MM.1S (cell line): ENCODE measurements at regions not wholly inside any gene's neighbourhood (a gene's known extent, or its start where the extent isn't known, plus 50 kb on each side); places are given as distances from the start of the nearest gene placed in this dataset.

Experiments
- DNase-seq: peaks from one replicate; pipeline ENCODE4 v3.0.0-alpha.2; 2015
- H2AFZ ChIP-seq: fragments of 300-600 bp; sonication (generic); 2 replicates; pipeline ENCODE4 v1.6.0; 2016; ENCODE audit warnings: antibody characterized with exemption, low read length
- H3F3A ChIP-seq: fragments of 300-600 bp; sonication (generic); 2 replicates; pipeline ENCODE4 v1.6.1; 2016; ENCODE audit warnings: mild to moderate bottlenecking, antibody characterized with exemption, low read length, moderate library complexity, mixed read lengths; ENCODE audit not compliant: insufficient read depth
- H3K27ac ChIP-seq: fragments of 300-600 bp; sonication (generic); 2 replicates; pipeline ENCODE4 v1.5.1; 2016; ENCODE audit warnings: mild to moderate bottlenecking, low read length
- H3K27me3 ChIP-seq: fragments of 300-600 bp; sonication (generic); replicated peaks from 2 replicates; pipeline ENCODE4 v1.6.0; 2016; ENCODE audit warnings: low read length; ENCODE audit not compliant: insufficient read depth
- H3K36me3 ChIP-seq: fragments of 300-600 bp; sonication (generic); replicated peaks from 2 replicates; pipeline ENCODE4 v1.6.1; 2016; ENCODE audit warnings: mild to moderate bottlenecking, low read length, mixed read lengths; ENCODE audit not compliant: insufficient read depth
- H3K4me1 ChIP-seq: fragments of 300-600 bp; sonication (generic); 2 replicates; pipeline ENCODE4 v1.6.1; 2016; ENCODE audit warnings: low read length, mixed read lengths
- H3K4me2 ChIP-seq: fragments of 300-600 bp; sonication (generic); 2 replicates; pipeline ENCODE4 v1.6.0; 2016; ENCODE audit warnings: low read depth, low read length
- H3K4me3 ChIP-seq: fragments of 300-600 bp; sonication (generic); 2 replicates; pipeline ENCODE4 v1.5.1; 2016; ENCODE audit warnings: low read length, mixed read lengths
- H3K79me2 ChIP-seq: fragments of 300-600 bp; sonication (generic); 2 replicates; pipeline ENCODE4 v1.6.1; 2016; ENCODE audit warnings: mixed run types, low read length, mixed read lengths
- H3K9ac ChIP-seq: fragments of 300-600 bp; sonication (generic); 2 replicates; pipeline ENCODE4 v1.6.1; 2016; ENCODE audit warnings: low read length, mixed read lengths
- H3K9me2 ChIP-seq: fragments of 300-600 bp; sonication (generic); replicated peaks from 2 replicates; pipeline ENCODE4 v1.6.1; 2016; ENCODE audit warnings: mild to moderate bottlenecking, low read length, mixed read lengths; ENCODE audit not compliant: insufficient read depth
- H3K9me3 ChIP-seq: fragments of 300-600 bp; sonication (generic); replicated peaks from 2 replicates; pipeline ENCODE4 v1.6.1; 2016; ENCODE audit warnings: mild to moderate bottlenecking, low read length, mixed read lengths; ENCODE audit not compliant: insufficient read depth
- H4K20me1 ChIP-seq: fragments of 300-600 bp; sonication (generic); 2 replicates; pipeline ENCODE4 v1.6.1; 2016; ENCODE audit warnings: mild to moderate bottlenecking, low read length, moderate library complexity, mixed read lengths; ENCODE audit not compliant: insufficient read depth
- CTCF ChIP-seq: fragments of 300-600 bp; sonication (generic); IDR thresholded peaks from 2 replicates; pipeline ENCODE4 v1.5.1; 2016; ENCODE audit warnings: antibody characterized with exemption, low read length, mixed read lengths
- EZH2 ChIP-seq: fragments of 300-600 bp; sonication (generic); optimal IDR thresholded peaks from 2 replicates; pipeline ENCODE3; 2017; ENCODE audit warnings: low read depth, mild to moderate bottlenecking, antibody characterized with exemption, low read length, mixed read lengths
- EZH2phosphoT487 ChIP-seq: fragments of 300-600 bp; sonication (generic); IDR thresholded peaks from 2 replicates; pipeline ENCODE4 v1.6.1; 2018; ENCODE audit warnings: antibody characterized with exemption, low read length

- Histone ChIP-seq H3K27ac (no peak overlapping the region), H3K9ac (no peak overlapping the region), H4K20me1 (no peaks in the 10 kb centered on the region), H3K27me3 (no peaks in the 10 kb centered on the region), H3K9me3 (no peaks in the 10 kb centered on the region), H3K4me3 (no peak overlapping the region), H3K79me2 (no peaks in the 10 kb centered on the region), H2AFZ (no peak overlapping the region), H3F3A (no peaks in the 10 kb centered on the region), H3K4me2 (no peak overlapping the region), H3K36me3 (no peaks in the 10 kb centered on the region), H3K9me2 (no peaks in the 10 kb centered on the region), H3K4me1 (no peaks in the 10 kb centered on the region)
- no peak for DNase-seq
- TF ChIP-seq EZH2 (no peak), EZH2phosphoT487 (no peak)
Measured at GRCh38 chr1:90488451-90488850, 228.7 kb downstream of the BARHL2 start.

GRCh38 chr1:90486996-90487395 is 230.1 kb downstream of the BARHL2 start:
- no peaks in the 10 kb centered on the region for H3K27me3 ChIP-seq
- H3K9me2 ChIP-seq, result no peaks in the 10 kb centered on the region
- no peak overlapping the region for H3K27ac ChIP-seq
- H3K79me2 ChIP-seq, result no peaks in the 10 kb centered on the region
- H3K4me1 ChIP-seq, result no peaks in the 10 kb centered on the region
- no peaks in the 10 kb centered on the region for H3F3A ChIP-seq
- H4K20me1 ChIP-seq, result no peaks in the 10 kb centered on the region
- TF ChIP-seq EZH2phosphoT487 (no peak), CTCF (no peak), EZH2 (no peak)
- no peaks in the 10 kb centered on the region for H3K36me3 ChIP-seq
- no peak overlapping the region for H3K9ac ChIP-seq
- no peak overlapping the region for H3K4me2 ChIP-seq
- H3K4me3 ChIP-seq, result no peak overlapping the region
- H2AFZ ChIP-seq, result no peak overlapping the region
- no peaks in the 10 kb centered on the region for H3K9me3 ChIP-seq
- DNase-seq, result no peak

- DNase-seq, result no peak
- H3K4me3 ChIP-seq, result no peak overlapping the region
- H3K36me3 ChIP-seq, result no peaks in the 10 kb centered on the region
- no peaks in the 10 kb centered on the region for H3F3A ChIP-seq
- H3K9me2 ChIP-seq, result no peaks in the 10 kb centered on the region
- H3K79me2 ChIP-seq, result no peaks in the 10 kb centered on the region
- no peaks in the 10 kb centered on the region for H3K27me3 ChIP-seq
- no peaks in the 10 kb centered on the region for H3K9me3 ChIP-seq
- H3K4me1 ChIP-seq, result no peaks in the 10 kb centered on the region
- H3K9ac ChIP-seq, result no peak overlapping the region
- H2AFZ ChIP-seq, result no peak overlapping the region
- no peak overlapping the region for H3K27ac ChIP-seq
- no peaks in the 10 kb centered on the region for H4K20me1 ChIP-seq
- no peak overlapping the region for H3K4me2 ChIP-seq
- TF ChIP-seq EZH2 (no peak), EZH2phosphoT487 (no peak), CTCF (no peak)
Measured at GRCh38 chr1:90486134-90486824, 230.8 kb downstream of the BARHL2 start.

GRCh38 chr1:90480271-90480835 is 236.7 kb downstream of the BARHL2 start:
- no peak for TF ChIP-seq CTCF
- TF ChIP-seq EZH2phosphoT487, result no peak
- no peak for TF ChIP-seq EZH2
- no peaks in the 10 kb centered on the region for H3K27me3 ChIP-seq
- no peaks in the 10 kb centered on the region for H3K36me3 ChIP-seq
- H3K9me2 ChIP-seq, result no peaks in the 10 kb centered on the region
- no peak overlapping the region for H3K4me3 ChIP-seq
- no peak overlapping the region for H3K9ac ChIP-seq
- no peak for DNase-seq
- H3K9me3 ChIP-seq, result no peaks in the 10 kb centered on the region
- no peaks in the 10 kb centered on the region for H3K4me1 ChIP-seq
- H3K27ac ChIP-seq, result no peak overlapping the region
- no peaks in the 10 kb centered on the region for H4K20me1 ChIP-seq
- no peak overlapping the region for H3K4me2 ChIP-seq
- H3K79me2 ChIP-seq, result no peaks in the 10 kb centered on the region
- no peak overlapping the region for H2AFZ ChIP-seq
- H3F3A ChIP-seq, result no peaks in the 10 kb centered on the region
